RWPE2 (cell line): ENCODE measurements at regions not wholly inside any gene's neighbourhood (a gene's known extent, or its start where the extent isn't known, plus 50 kb on each side); places are given as distances from the start of the nearest gene placed in this dataset.
A peak's percentile ranks its signal among the peaks of the same experiment; 100 is the strongest.
"Not testable (repeated sequence)": the region's sequence is repeated elsewhere in the genome, so short reads cannot be mapped to it uniquely, and the experiment has no call there.

Experiments
- ATAC-seq: fragments of 200-7000 bp; cut with Tn5 transposase; 3 replicates; pipeline ENCODE4 v1.9.1; 2021; ENCODE audit warnings: low read depth
- DNase-seq: peaks from one replicate; pipeline ENCODE4 v3.0.0-alpha.2; 2020; ENCODE audit warnings: low spot score
- H3K27ac ChIP-seq: fragments of 450-650 bp; 2 replicates; pipeline ENCODE4 v1.5.1; 2017; ENCODE audit warnings: mild to moderate bottlenecking; ENCODE audit not compliant: poor library complexity, severe bottlenecking
- H3K27me3 ChIP-seq: fragments of 250-450 bp; sonication (Bioruptor Pico); 2 replicates; pipeline ENCODE4 v1.5.1; 2021; ENCODE audit warnings: mild to moderate bottlenecking, moderate library complexity; ENCODE audit not compliant: insufficient read depth, poor library complexity, severe bottlenecking
- H3K36me3 ChIP-seq: fragments of 250-450 bp; sonication (Bioruptor Pico); 2 replicates; pipeline ENCODE4 v1.5.1; 2020; ENCODE audit warnings: low read depth, mild to moderate bottlenecking, moderate library complexity
- H3K4me1 ChIP-seq: fragments of 250-450 bp; sonication (Bioruptor Pico); 2 replicates; pipeline ENCODE4 v1.5.1; 2021; ENCODE audit warnings: mild to moderate bottlenecking, moderate library complexity; ENCODE audit not compliant: insufficient read depth, poor library complexity, severe bottlenecking
- H3K4me3 ChIP-seq: fragments of 250-450 bp; sonication (Bioruptor Pico); 2 replicates; pipeline ENCODE4 v1.5.1; 2021; ENCODE audit warnings: mild to moderate bottlenecking, moderate library complexity; ENCODE audit not compliant: severe bottlenecking
- H3K9me3 ChIP-seq: fragments of 250-450 bp; sonication (Bioruptor Pico); 2 replicates; pipeline ENCODE4 v1.5.1; 2021; ENCODE audit warnings: mild to moderate bottlenecking, moderate library complexity; ENCODE audit not compliant: severe bottlenecking
- TF ChIP-seq, protein P1 (sequence below): fragments of 450-650 bp; IDR thresholded peaks from one replicate; pipeline ENCODE4 v1.5.1; 2017; ENCODE audit warnings: mild to moderate bottlenecking, moderate library complexity; ENCODE audit not compliant: poor library complexity, severe bottlenecking

- no peaks in the 10 kb centered on the region for H3K27me3 ChIP-seq
- H3K4me3 ChIP-seq: no peak overlapping the region
- ATAC-seq: no peak
- TF ChIP-seq, protein P1, sequence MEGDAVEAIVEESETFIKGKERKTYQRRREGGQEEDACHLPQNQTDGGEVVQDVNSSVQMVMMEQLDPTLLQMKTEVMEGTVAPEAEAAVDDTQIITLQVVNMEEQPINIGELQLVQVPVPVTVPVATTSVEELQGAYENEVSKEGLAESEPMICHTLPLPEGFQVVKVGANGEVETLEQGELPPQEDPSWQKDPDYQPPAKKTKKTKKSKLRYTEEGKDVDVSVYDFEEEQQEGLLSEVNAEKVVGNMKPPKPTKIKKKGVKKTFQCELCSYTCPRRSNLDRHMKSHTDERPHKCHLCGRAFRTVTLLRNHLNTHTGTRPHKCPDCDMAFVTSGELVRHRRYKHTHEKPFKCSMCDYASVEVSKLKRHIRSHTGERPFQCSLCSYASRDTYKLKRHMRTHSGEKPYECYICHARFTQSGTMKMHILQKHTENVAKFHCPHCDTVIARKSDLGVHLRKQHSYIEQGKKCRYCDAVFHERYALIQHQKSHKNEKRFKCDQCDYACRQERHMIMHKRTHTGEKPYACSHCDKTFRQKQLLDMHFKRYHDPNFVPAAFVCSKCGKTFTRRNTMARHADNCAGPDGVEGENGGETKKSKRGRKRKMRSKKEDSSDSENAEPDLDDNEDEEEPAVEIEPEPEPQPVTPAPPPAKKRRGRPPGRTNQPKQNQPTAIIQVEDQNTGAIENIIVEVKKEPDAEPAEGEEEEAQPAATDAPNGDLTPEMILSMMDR: no peak
- no peaks in the 10 kb centered on the region for H3K36me3 ChIP-seq
- no peaks in the 10 kb centered on the region for H3K4me1 ChIP-seq
- DNase-seq: no peak
- H3K9me3 ChIP-seq: no peaks in the 10 kb centered on the region
- no peak overlapping the region for H3K27ac ChIP-seq
Measured at GRCh38 chr11:87596176-87596575, 558.4 kb downstream of the TMEM135 start.

GRCh38 chr11:87589082-87589481 is 551.3 kb downstream of the TMEM135 start:
- no peaks in the 10 kb centered on the region for H3K27me3 ChIP-seq
- DNase-seq (no peak), ATAC-seq (no peak)
- TF ChIP-seq, protein P1: no peak
- no peak overlapping the region for H3K4me3 ChIP-seq
- H3K27ac ChIP-seq: no peak overlapping the region
- peaks cover 6% of the 10 kb centered on the region for H3K4me1 ChIP-seq
- no peaks in the 10 kb centered on the region for H3K9me3 ChIP-seq
- H3K36me3 ChIP-seq: no peaks in the 10 kb centered on the region

GRCh38 chr11:87585613-87586012 is 547.9 kb downstream of the TMEM135 start:
- not testable (repeated sequence) for H3K36me3 ChIP-seq, DNase-seq

DNA sequence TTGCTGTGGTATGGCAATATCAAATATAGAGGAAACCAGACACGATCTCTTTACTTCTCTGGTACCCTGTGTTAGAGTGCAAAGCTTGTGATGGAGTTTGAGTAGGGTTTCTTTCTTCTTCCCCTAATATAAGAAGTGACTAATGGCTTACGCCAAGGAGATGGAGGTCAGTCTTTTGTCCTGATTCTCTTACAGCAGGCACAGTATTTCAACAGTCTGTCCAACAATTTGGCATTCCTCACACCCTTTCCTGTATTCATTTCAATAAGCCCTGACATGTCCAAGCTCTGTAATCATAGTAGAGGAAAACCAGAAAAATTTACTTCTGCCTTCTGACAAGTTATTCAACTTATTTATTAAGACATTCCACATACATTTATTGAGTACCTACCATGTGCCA is 546.2 kb downstream of the TMEM135 start:
- DNase-seq (no peak), ATAC-seq (peak; percentile 96)
- H3K9me3 ChIP-seq: no peaks in the 10 kb centered on the region
- H3K27ac ChIP-seq: peak overlapping the region; percentile 69
- TF ChIP-seq, protein P1: no peak
- peaks cover 13% of the 10 kb centered on the region for H3K4me1 ChIP-seq
- no peak overlapping the region for H3K4me3 ChIP-seq
- H3K36me3 ChIP-seq: no peaks in the 10 kb centered on the region
- no peaks in the 10 kb centered on the region for H3K27me3 ChIP-seq

More at GRCh38 chr11:87585613-87586012, 547.9 kb downstream of the TMEM135 start:
- H3K27ac ChIP-seq, ATAC-seq, H3K9me3 ChIP-seq, H3K27me3 ChIP-seq, H3K4me3 ChIP-seq: not testable (repeated sequence)
- H3K4me1 ChIP-seq: peaks cover 13% of the 10 kb centered on the region

- no peaks in the 10 kb centered on the region for H3K4me1 ChIP-seq
- H3K4me3 ChIP-seq: no peak overlapping the region
- no peak for ATAC-seq
- H3K36me3 ChIP-seq: no peaks in the 10 kb centered on the region
- DNase-seq: no peak
- no peak overlapping the region for H3K27ac ChIP-seq
- TF ChIP-seq, protein P1: no peak
- H3K9me3 ChIP-seq: no peaks in the 10 kb centered on the region
- no peaks in the 10 kb centered on the region for H3K27me3 ChIP-seq
Measured at GRCh38 chr11:87575088-87575487, 537.4 kb downstream of the TMEM135 start.
